GM18861 (cell line): ENCODE measurements at regions not wholly inside any gene's neighbourhood (a gene's known extent, or its start where the extent isn't known, plus 50 kb on each side); places are given as distances from the start of the nearest gene placed in this dataset.

Source experiments
- ATAC-seq: cut with Tn5 transposase; IDR thresholded peaks from one replicate; pipeline ENCODE4 v1.9.1; 2021; ENCODE audit not compliant: unreplicated experiment

DNA sequence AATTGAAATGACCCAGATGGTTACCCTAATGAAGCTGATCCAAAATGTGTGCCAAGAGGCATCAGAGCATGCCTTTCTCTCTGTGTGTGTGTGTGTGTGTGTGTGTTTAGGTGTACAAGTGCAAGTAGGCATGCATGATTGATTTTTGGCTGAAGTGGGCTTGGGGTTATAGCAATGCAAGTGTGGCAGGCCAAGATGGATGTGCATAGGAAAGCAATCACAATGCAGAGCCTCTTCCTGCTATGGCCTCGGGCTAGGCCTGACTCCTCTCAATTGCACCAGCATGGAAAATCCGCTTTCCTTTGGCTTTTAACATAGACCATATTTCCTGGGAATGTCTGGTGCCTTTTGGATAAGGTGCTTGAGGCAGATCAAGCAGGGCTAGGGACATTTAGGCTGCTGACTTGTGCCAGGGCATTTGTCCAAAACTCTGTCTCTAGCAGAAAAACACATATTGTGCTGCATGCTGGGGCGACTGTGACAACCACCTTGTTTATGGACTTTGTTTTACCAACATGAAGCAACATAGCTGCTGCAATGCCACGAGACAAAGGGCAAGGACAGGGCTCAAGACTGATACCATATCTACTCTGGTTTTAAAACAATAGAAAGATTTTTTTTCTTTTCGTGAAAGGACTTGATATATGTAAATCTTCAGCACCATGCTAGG, 395.7 kb downstream of the RAPGEF2 start:
- no peak for ATAC-seq

DNA sequence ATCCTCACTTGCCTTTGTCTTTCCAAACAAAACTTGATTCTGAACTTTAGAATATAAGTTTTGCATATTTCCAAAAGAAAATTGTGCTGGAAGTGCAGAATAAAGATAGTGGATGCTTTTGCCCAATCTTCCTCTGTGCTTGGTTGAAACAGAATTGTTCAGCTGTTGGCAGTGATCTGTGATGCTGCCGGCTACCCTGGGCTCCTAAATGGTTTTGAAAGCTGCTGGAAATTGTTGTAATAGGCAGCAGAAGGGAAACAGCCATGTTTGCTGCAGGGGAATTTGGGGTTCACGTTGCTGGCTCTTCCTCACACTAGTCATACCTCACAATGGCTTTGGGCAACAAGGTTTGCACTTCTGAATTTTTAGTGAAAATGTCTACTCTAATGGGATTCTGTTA, 398.0 kb downstream of the RAPGEF2 start:
- ATAC-seq: no peak

- ATAC-seq: no peak
Observed at GRCh38 chr4:159503236-159504008, 400.5 kb downstream of the RAPGEF2 start.

GRCh38 chr4:159504684-159505083, 401.8 kb downstream of the RAPGEF2 start:
- ATAC-seq: no peak

- no peak for ATAC-seq
Observed at GRCh38 chr4:159505266-159505975, 402.5 kb downstream of the RAPGEF2 start.

DNA sequence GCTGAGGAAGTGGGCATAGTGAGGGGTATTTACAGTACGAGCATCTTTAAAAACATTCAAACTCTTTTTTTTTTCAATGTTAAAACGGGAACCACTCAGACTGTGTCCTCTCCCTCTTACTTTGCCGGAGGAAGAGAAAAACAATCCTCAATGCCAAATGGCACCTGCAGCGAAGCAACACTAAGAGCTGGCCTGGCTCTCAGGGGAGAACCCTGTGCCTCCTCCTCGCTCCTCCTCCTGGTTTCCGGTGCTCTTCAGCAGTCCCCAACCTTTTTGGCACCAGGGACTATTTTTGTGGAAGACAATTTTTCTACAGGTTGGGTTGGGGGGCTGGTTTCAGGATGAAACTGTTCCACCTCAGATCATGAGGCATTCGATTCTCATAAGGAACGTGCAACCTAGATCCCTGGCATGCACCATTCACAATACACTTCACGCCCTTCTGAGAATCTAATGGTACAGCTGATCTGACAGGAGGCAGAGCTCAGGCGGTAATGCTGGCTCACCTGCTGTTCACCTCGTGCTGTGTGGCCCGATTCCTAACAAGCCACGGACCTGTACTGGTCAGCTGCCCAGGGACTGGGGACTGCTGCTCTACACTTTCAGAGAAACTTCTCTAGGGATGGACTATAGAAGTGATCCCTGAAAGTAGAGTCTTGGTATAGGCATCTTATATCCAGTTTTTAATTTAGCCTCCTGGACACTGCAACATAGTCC, 404.1 kb downstream of the RAPGEF2 start:
- ATAC-seq: no peak

DNA sequence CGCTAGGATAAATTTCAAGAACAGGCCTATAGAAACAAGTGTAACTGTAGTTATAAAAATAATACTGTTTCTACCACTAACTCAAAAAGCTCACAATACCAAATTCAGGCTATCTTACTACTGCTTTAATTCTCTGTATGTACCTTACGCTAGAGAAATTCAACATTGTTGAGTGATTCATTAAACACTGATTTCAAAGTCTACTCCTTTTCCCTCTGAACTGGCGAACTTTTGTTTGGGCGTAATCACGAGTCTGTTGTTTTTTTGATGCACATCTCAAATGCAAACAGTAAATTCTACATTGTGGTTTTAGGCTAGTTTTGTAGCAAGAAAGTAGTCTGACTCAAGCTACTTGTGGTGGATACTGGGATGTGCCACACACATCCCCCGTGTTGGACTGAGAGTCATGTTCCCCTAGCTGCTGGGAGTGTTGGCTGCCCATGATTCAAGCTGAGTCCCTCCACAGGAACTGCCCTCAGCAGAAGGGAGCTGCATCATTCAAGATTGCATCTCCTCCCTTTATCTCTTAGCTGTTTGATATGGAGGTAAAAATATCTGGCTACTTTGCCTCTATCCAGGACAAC, 406.1 kb downstream of the RAPGEF2 start:
- ATAC-seq: no peak

DNA sequence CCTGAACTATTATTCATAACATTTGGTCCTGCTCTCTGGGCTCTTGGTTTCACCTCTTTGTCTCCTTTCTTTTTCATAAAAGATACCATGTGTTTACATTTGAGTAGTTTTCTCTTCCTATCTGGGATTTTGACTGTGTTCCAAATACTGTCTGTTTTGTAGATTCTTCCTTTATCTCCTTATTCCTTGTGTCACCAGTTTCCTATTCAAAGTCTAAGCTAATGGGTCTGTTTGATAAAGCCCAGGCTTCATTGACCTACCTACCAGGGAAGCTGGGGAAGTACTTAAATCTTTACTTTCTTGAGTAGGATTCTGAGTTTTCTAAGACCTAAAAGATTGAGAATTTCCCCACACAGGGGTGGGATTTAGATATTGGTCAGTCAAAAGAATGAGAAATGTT, 409.5 kb downstream of the RAPGEF2 start:
- no peak for ATAC-seq

GRCh38 chr4:159515314-159516025, 412.6 kb downstream of the RAPGEF2 start:
- no peak for ATAC-seq

GRCh38 chr4:159516556-159517140, 413.8 kb downstream of the RAPGEF2 start:
- ATAC-seq: no peak

DNA sequence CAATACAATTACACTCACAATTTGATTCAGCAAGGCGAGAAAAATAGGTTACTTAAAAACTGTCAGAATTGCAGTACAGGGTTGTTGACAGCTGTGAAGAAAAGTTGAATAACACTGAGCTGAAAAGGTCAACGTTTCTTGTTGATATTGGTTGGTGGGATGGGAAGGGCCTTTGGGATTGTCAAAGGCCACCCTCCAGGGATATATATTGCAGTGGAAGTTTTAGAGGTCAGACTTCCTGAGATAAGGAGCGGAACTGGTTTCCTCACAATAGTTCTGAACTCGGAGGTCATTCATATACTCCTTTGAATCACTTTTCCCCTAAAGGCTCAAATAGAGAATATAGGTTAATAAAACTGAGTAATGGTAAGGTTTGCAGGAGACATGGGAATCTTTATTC, 417.2 kb downstream of the RAPGEF2 start:
- no peak for ATAC-seq

DNA sequence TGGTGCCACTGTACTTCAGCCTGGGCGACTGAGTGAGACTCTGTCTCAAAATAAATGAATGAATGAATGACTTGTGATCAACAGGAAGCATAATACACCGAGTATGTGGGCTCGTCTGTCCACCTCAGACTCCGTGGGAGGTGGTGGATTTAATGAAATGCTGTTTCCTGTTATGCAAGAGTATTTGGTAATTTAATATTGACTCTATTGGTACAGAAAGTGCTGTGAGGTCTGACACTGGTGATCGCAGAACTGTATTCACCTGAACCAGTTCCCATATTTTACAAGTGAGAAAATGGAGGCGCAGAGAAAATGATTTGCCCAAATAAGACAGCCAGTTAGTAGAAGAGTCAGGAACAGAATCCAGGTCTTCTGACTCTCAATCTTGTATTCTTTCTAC, 423.3 kb downstream of the RAPGEF2 start:
- no peak for ATAC-seq

DNA sequence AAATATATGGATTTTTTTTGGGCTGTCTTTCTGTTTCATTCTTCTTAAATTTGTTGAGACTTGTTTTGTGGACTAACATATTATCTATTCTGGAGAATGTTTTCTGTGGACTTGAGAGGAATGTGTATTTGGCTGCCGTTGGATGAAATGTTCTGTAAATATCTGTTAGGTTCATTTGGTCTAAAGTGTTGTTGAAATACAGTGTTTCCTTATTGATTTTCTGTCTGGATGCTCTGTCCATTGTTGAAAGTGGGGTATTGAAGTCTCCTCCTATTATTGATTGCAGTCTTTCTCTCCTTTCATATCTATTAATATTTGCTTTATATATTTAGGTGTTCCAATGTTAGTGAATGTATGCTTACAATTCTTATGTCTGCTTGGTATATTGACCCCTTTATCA, 431.8 kb downstream of the RAPGEF2 start:
- ATAC-seq: no peak

DNA sequence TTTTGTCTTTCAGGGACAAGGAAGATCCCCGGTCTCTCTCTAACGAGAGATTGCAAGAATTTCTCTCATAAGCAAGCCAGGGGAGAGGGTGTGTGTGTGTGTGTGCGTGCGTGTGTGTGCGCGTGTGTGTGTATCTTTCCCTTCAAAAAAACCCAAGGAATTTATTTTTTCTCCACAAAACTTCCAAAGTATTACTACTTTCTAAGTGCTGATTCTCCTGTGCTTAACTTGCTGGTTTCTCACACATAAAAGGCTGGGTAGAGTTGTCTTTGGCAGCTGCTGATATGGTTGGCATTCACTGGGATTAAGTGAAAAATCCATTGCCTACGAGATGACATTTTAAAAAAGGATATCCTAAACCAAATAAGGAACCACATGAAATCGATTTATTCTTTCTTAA, 435.7 kb downstream of the RAPGEF2 start:
- no peak for ATAC-seq

GRCh38 chr4:159540038-159540437, 437.2 kb downstream of the RAPGEF2 start:
- ATAC-seq: no peak

DNA sequence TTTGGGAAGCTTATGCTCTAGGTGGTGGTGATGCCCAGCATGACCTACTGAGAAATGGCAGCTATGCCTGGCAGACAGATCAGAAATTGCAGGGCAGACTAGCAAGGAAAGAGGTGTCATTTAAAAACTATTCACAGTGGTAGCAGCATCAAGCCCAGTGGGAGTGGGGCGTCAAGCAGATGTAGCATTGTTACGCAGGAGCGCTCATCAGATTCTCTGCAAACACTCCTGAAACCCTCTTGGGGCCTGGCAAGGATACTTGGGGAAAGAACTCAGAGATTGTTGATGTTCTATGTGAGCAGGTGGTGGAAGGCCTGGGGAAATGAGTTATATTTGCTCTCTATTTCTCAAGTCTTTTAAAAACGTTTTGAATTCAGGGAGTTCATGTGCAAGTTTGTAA, 437.6 kb downstream of the RAPGEF2 start:
- no peak for ATAC-seq

- no peak for ATAC-seq
Observed at GRCh38 chr4:159541143-159541542, 438.3 kb downstream of the RAPGEF2 start.

- ATAC-seq: no peak
Observed at GRCh38 chr4:159542296-159542695, 439.4 kb downstream of the RAPGEF2 start.

GRCh38 chr4:159543831-159544230, 441.0 kb downstream of the RAPGEF2 start:
- ATAC-seq: no peak

DNA sequence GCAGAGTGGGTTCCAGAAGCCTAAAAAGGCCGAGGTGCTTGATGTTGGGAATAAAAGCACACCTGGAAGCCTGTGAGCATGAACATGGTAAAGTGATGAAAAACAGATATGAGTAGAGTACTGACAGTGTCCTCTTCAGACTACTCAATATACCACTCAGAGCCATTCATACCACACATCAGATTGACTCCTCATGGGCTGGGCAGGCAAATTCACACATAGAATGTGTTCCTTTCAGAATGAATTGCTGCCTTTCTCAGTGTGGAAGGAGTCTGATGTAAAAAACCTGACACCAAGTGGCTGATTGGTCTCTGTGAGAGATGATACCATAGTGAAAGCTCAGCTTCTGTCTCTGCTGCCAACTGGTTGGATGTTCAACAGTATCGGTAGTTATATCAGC, 442.7 kb downstream of the RAPGEF2 start:
- no peak for ATAC-seq
